Fibroblast of lung (primary cell): ENCODE measurements at regions not wholly inside any gene's neighbourhood (a gene's known extent, or its start where the extent isn't known, plus 50 kb on each side); places are given as distances from the start of the nearest gene placed in this dataset.

Experiments used
- DNase-seq, 2 donors: peaks; one replicate each; pipeline versions ENCODE4 v3.0.0 to v3.0.0-alpha.2; 2010; ENCODE audit warnings: low read depth in 2 of 2
- H2AFZ ChIP-seq: 2 replicates; pipeline ENCODE4 v1.5.1; 2012; ENCODE audit warnings: low read length, control low read depth, inconsistent platforms
- H3K27ac ChIP-seq: 2 replicates; pipeline ENCODE4 v1.5.1; 2011; ENCODE audit warnings: low read length, control low read depth; ENCODE audit not compliant: insufficient read depth
- H3K27me3 ChIP-seq: 2 replicates; pipeline ENCODE4 v1.5.1; 2011; ENCODE audit warnings: mild to moderate bottlenecking, low read length; ENCODE audit not compliant: control insufficient read depth, insufficient read depth
- H3K36me3 ChIP-seq: 2 replicates; pipeline ENCODE4 v1.5.1; 2011; ENCODE audit warnings: low read length; ENCODE audit not compliant: control insufficient read depth, insufficient read depth
- H3K4me1 ChIP-seq: 2 replicates; pipeline ENCODE4 v1.5.1; 2011; ENCODE audit warnings: low read length; ENCODE audit not compliant: control insufficient read depth, insufficient read depth; ENCODE audit errors: extremely low read depth
- H3K4me2 ChIP-seq: 2 replicates; pipeline ENCODE4 v1.5.1; 2011; ENCODE audit warnings: low read length, control low read depth; ENCODE audit not compliant: insufficient read depth; ENCODE audit errors: extremely low read depth
- H3K4me3 ChIP-seq, 4 experiments: fragments of 200-600 bp in 1 of 4; sonication (generic) in 1 of 4; replicated peaks in 1 of 4; 2 replicates each; pipeline ENCODE4 v1.5.1; 2011 to 2016; ENCODE audit warnings: low read length in 4 of 4, low read depth in 3 of 4, mild to moderate bottlenecking in 3 of 4, control low read depth in 2 of 4, inconsistent platforms in 1 of 4, mixed read lengths in 1 of 4; ENCODE audit not compliant: insufficient read depth in 1 of 4; ENCODE audit errors: control extremely low read depth in 1 of 4
- H3K79me2 ChIP-seq: 2 replicates; pipeline ENCODE4 v1.5.1; 2012; ENCODE audit warnings: mild to moderate bottlenecking, low read length, inconsistent platforms; ENCODE audit not compliant: control insufficient read depth, insufficient read depth
- H3K9ac ChIP-seq: 2 replicates; pipeline ENCODE4 v1.5.1; 2011; ENCODE audit warnings: mild to moderate bottlenecking, low read length, control low read depth; ENCODE audit not compliant: insufficient read depth
- H3K9me3 ChIP-seq: 2 replicates; pipeline ENCODE4 v1.5.1; 2012; ENCODE audit warnings: low read depth, low read length; ENCODE audit not compliant: control insufficient read depth, insufficient read depth
- H4K20me1 ChIP-seq: 2 replicates; pipeline ENCODE4 v1.5.1; 2011; ENCODE audit warnings: low read length; ENCODE audit not compliant: control insufficient read depth, insufficient read depth; ENCODE audit errors: extremely low read depth
- EZH2 ChIP-seq: IDR thresholded peaks from 2 replicates; pipeline ENCODE4 v1.5.1; 2012; ENCODE audit warnings: low read length, control low read depth, mild to moderate bottlenecking; ENCODE audit errors: missing control alignments
- TF ChIP-seq, protein P1 (sequence below), 2 donors: IDR thresholded peaks in 1 of 2; conservative IDR thresholded peaks in 1 of 2; 1 replicate in 1 of 2; 2 replicates in 1 of 2; pipeline ENCODE4 v1.5.1; 2011 to 2012; ENCODE audit warnings: low read length in 2 of 2, control low read depth in 1 of 2, inconsistent platforms in 1 of 2, low read depth in 1 of 2, mild to moderate bottlenecking in 1 of 2

- no peaks in the 10 kb centered on the region for H3K4me1 ChIP-seq
- no peaks in the 10 kb centered on the region for H4K20me1 ChIP-seq
- H3K4me2 ChIP-seq = no peak overlapping the region
- H2AFZ ChIP-seq = no peak overlapping the region
- H3K27ac ChIP-seq = no peak overlapping the region
- no peak overlapping the region for H3K9ac ChIP-seq
- H3K9me3 ChIP-seq = no peaks in the 10 kb centered on the region
- no peak for TF ChIP-seq EZH2
- TF ChIP-seq, protein P1, sequence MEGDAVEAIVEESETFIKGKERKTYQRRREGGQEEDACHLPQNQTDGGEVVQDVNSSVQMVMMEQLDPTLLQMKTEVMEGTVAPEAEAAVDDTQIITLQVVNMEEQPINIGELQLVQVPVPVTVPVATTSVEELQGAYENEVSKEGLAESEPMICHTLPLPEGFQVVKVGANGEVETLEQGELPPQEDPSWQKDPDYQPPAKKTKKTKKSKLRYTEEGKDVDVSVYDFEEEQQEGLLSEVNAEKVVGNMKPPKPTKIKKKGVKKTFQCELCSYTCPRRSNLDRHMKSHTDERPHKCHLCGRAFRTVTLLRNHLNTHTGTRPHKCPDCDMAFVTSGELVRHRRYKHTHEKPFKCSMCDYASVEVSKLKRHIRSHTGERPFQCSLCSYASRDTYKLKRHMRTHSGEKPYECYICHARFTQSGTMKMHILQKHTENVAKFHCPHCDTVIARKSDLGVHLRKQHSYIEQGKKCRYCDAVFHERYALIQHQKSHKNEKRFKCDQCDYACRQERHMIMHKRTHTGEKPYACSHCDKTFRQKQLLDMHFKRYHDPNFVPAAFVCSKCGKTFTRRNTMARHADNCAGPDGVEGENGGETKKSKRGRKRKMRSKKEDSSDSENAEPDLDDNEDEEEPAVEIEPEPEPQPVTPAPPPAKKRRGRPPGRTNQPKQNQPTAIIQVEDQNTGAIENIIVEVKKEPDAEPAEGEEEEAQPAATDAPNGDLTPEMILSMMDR (conservative IDR thresholded peaks at IDR 0.05 in 1 of 2, IDR thresholded peaks at IDR 0.05 in 1 of 2; ENCODE audit: low read depth in 1 of 2, low read length in 2 of 2) = no peak
- no peak for DNase-seq
- H3K27me3 ChIP-seq = no peaks in the 10 kb centered on the region
- no peak overlapping the region for H3K4me3 ChIP-seq
- H3K79me2 ChIP-seq = no peaks in the 10 kb centered on the region
- no peaks in the 10 kb centered on the region for H3K36me3 ChIP-seq
Measured at GRCh38 chr10:43903451-43903850, 254.8 kb upstream of the ZNF32 start.

- Histone ChIP-seq H3K4me3 (no peak overlapping the region), H3K27me3 (no peaks in the 10 kb centered on the region), H2AFZ (no peak overlapping the region), H3K9ac (no peak overlapping the region), H3K79me2 (no peaks in the 10 kb centered on the region), H4K20me1 (no peaks in the 10 kb centered on the region), H3K9me3 (no peaks in the 10 kb centered on the region), H3K27ac (no peak overlapping the region), H3K4me2 (no peak overlapping the region), H3K4me1 (no peaks in the 10 kb centered on the region), H3K36me3 (no peaks in the 10 kb centered on the region)
- DNase-seq = no peak
- TF ChIP-seq, protein P1 (conservative IDR thresholded peaks at IDR 0.05 in 1 of 2, IDR thresholded peaks at IDR 0.05 in 1 of 2; ENCODE audit: low read depth in 1 of 2, low read length in 2 of 2) = no peak
- TF ChIP-seq EZH2 = no peak
Measured at GRCh38 chr10:43902842-43903241, 254.2 kb upstream of the ZNF32 start.

- Histone ChIP-seq H3K4me1 (no peaks in the 10 kb centered on the region), H3K4me2 (no peak overlapping the region), H3K27ac (no peak overlapping the region), H3K9ac (no peak overlapping the region), H3K27me3 (no peaks in the 10 kb centered on the region), H3K36me3 (no peaks in the 10 kb centered on the region), H3K9me3 (no peaks in the 10 kb centered on the region), H3K79me2 (no peaks in the 10 kb centered on the region), H3K4me3 (no peak overlapping the region), H2AFZ (no peak overlapping the region), H4K20me1 (no peaks in the 10 kb centered on the region)
- TF ChIP-seq, protein P1 (conservative IDR thresholded peaks at IDR 0.05 in 1 of 2, IDR thresholded peaks at IDR 0.05 in 1 of 2; ENCODE audit: low read depth in 1 of 2, low read length in 2 of 2) = no peak
- no peak for TF ChIP-seq EZH2
- no peak for DNase-seq
Measured at GRCh38 chr10:43901744-43902504, 253.2 kb upstream of the ZNF32 start.
